Caco-2 (cell line): ENCODE measurements at regions not wholly inside any gene's neighbourhood (a gene's known extent, or its start where the extent isn't known, plus 50 kb on each side); places are given as distances from the start of the nearest gene placed in this dataset.
"Not testable (repeated sequence)": the region's sequence is repeated elsewhere in the genome, so short reads cannot be mapped to it uniquely, and the experiment has no call there.

ENCODE experiments used
- BruUV-seq: library from RNA; stranded (reverse); fragments of 400-500 nt; replicated peaks from 2 replicates; lab custom pipeline; 2021; lab: Mats Ljungman, UMichigan
- CTCF ChIA-PET: fragments of 300-600 bp; sonication (Branson Sonifier 250); formaldehyde crosslinking; loops from one replicate; lab custom pipeline; 2022; ENCODE audit warnings: antibody characterized with exemption; lab: Charles Lee
- POLR2A ChIA-PET: fragments of 300-600 bp; sonication (Branson Sonifier 250); formaldehyde crosslinking; loops from one replicate; lab custom pipeline; 2022; ENCODE audit warnings: antibody characterized with exemption; lab: Charles Lee
- DNase-seq, 2 experiments: peaks; one replicate each; pipeline versions ENCODE4 v3.0.0 to v3.0.0-alpha.2; 2020 to 2022
- H3K27me3 ChIP-seq: replicated peaks from 2 replicates; pipeline ENCODE4 v1.6.0; 2011; ENCODE audit warnings: low read length; ENCODE audit not compliant: control insufficient read depth, insufficient read depth
- H3K36me3 ChIP-seq: 2 replicates; pipeline ENCODE4 v1.5.1; 2011; ENCODE audit warnings: low read length; ENCODE audit not compliant: control insufficient read depth, insufficient read depth
- H3K4me1 ChIP-seq: fragments of 250-450 bp; sonication (Bioruptor Pico); 2 replicates; pipeline ENCODE4 v1.5.1; 2020; ENCODE audit warnings: mild to moderate bottlenecking
- H3K4me3 ChIP-seq: 2 replicates; pipeline ENCODE4 v1.5.1; 2011; ENCODE audit warnings: low read depth, mild to moderate bottlenecking, control low read depth, low read length
- H3K9me3 ChIP-seq: fragments of 250-450 bp; sonication (Bioruptor Pico); 2 replicates; pipeline ENCODE4 v1.5.1; 2020; ENCODE audit warnings: mild to moderate bottlenecking, moderate library complexity
- H3K27ac Mint-ChIP-seq: one replicate; pipeline ENCODE4 v1.8.0; 2022; ENCODE audit warnings: mixed read lengths; ENCODE audit not compliant: unreplicated experiment
- H3K27me3 Mint-ChIP-seq: one replicate; pipeline ENCODE4 v1.8.0; 2022; ENCODE audit warnings: mixed read lengths; ENCODE audit not compliant: insufficient read depth, unreplicated experiment
- H3K36me3 Mint-ChIP-seq: one replicate; pipeline ENCODE4 v1.8.0; 2022; ENCODE audit warnings: mild to moderate bottlenecking, mixed read lengths; ENCODE audit not compliant: insufficient read depth, unreplicated experiment
- H3K4me1 Mint-ChIP-seq: one replicate; pipeline ENCODE4 v1.8.0; 2022; ENCODE audit warnings: low read depth, mixed read lengths; ENCODE audit not compliant: unreplicated experiment
- H3K4me3 Mint-ChIP-seq: one replicate; pipeline ENCODE4 v1.8.0; 2022; ENCODE audit warnings: mild to moderate bottlenecking, moderate library complexity, mixed read lengths; ENCODE audit not compliant: unreplicated experiment
- H3K9me3 Mint-ChIP-seq: one replicate; pipeline ENCODE4 v1.8.0; 2022; ENCODE audit warnings: mixed read lengths; ENCODE audit not compliant: unreplicated experiment
- CTCF ChIP-seq, 2 experiments: fragments of 200-600 bp in 1 of 2; IDR thresholded peaks; 1 replicate in 1 of 2; 2 replicates in 1 of 2; pipeline versions ENCODE4 v1.5.1 to v1.8.0; 2011 to 2022; ENCODE audit warnings: antibody characterized with exemption in 1 of 2, control low read depth in 1 of 2, inconsistent platforms in 1 of 2, low read depth in 1 of 2, low read length in 1 of 2, mild to moderate bottlenecking in 1 of 2, moderate library complexity in 1 of 2; ENCODE audit not compliant: insufficient read depth in 1 of 2, severe bottlenecking in 1 of 2, unreplicated experiment in 1 of 2
- intact Hi-C: fragments of 100-400 bp; cut with micrococcal nuclease; formaldehyde crosslinking; loops from one replicate; pipeline ENCODE4 v1.10.0; 2022; ENCODE audit not compliant: unreplicated experiment

- no peaks in the 10 kb centered on the region for H3K27me3 ChIP-seq
- ChIA-PET POLR2A (no interaction called here), CTCF (no interaction called here)
- no peaks in the 10 kb centered on the region for H3K36me3 ChIP-seq
- no TSS peak for BruUV-seq
- Mint-ChIP-seq H3K27ac (no peak overlapping the region), H3K9me3 (no peaks in the 10 kb centered on the region), H3K27me3 (peaks cover 6% of the 10 kb centered on the region), H3K4me1 (no peaks in the 10 kb centered on the region), H3K4me3 (no peak overlapping the region), H3K36me3 (no peaks in the 10 kb centered on the region)
- intact Hi-C loops: no loop called here
- H3K4me1 ChIP-seq: no peaks in the 10 kb centered on the region
- H3K4me3 ChIP-seq: no peak overlapping the region
- no peaks in the 10 kb centered on the region for H3K9me3 ChIP-seq
- TF ChIP-seq CTCF (IDR thresholded peaks at IDR 0.05; ENCODE audit: insufficient read depth in 1 of 2, low read depth in 1 of 2, low read length in 1 of 2, severe bottlenecking in 1 of 2, unreplicated experiment in 1 of 2): no peak
- DNase-seq: no peak
Measured at GRCh38 chr4:189845145-189845846, 95.4 kb upstream of the FRG1 start.

GRCh38 chr4:189846094-189846493, 94.6 kb upstream of the FRG1 start:
- H3K4me1 ChIP-seq, H3K27ac Mint-ChIP-seq, BruUV-seq, H3K9me3 Mint-ChIP-seq, H3K36me3 ChIP-seq, DNase-seq, intact Hi-C loops, H3K27me3 ChIP-seq, H3K9me3 ChIP-seq, H3K27me3 Mint-ChIP-seq, H3K4me3 Mint-ChIP-seq, CTCF ChIA-PET, H3K4me3 ChIP-seq, H3K4me1 Mint-ChIP-seq, H3K36me3 Mint-ChIP-seq, POLR2A ChIA-PET: not testable (repeated sequence)

GRCh38 chr4:189846608-189847007, 94.1 kb upstream of the FRG1 start:
- H3K27me3 ChIP-seq, H3K36me3 ChIP-seq, POLR2A ChIA-PET, H3K27me3 Mint-ChIP-seq, H3K36me3 Mint-ChIP-seq, BruUV-seq, H3K4me3 Mint-ChIP-seq, H3K9me3 Mint-ChIP-seq, CTCF ChIA-PET, H3K4me1 ChIP-seq, H3K4me1 Mint-ChIP-seq, H3K9me3 ChIP-seq, H3K4me3 ChIP-seq, H3K27ac Mint-ChIP-seq, intact Hi-C loops: not testable (repeated sequence)
- DNase-seq: peak in 1 of 2 experiments; percentile 49

- H3K4me1 ChIP-seq, H3K27ac Mint-ChIP-seq, intact Hi-C loops, POLR2A ChIA-PET, H3K4me1 Mint-ChIP-seq, H3K27me3 ChIP-seq, H3K4me3 ChIP-seq, H3K27me3 Mint-ChIP-seq, DNase-seq, CTCF ChIA-PET, H3K36me3 ChIP-seq, H3K36me3 Mint-ChIP-seq, H3K4me3 Mint-ChIP-seq, H3K9me3 Mint-ChIP-seq, BruUV-seq, H3K9me3 ChIP-seq: not testable (repeated sequence)
Measured at GRCh38 chr4:189848672-189849071, 92.0 kb upstream of the FRG1 start.
